Spleen (tissue), 11 donors: ENCODE measurements at regions not wholly inside any gene's neighbourhood (a gene's known extent, or its start where the extent isn't known, plus 50 kb on each side); places are given as distances from the start of the nearest gene placed in this dataset.
"Not testable (repeated sequence)": the region's sequence is repeated elsewhere in the genome, so short reads cannot be mapped to it uniquely, and the experiment has no call there.

Source experiments
- DNase-seq: peaks from one replicate; pipeline ENCODE4 v3.0.0-alpha.2; 2020
- H3K27ac ChIP-seq, 8 donors: fragments of 200-600 bp; sonication (generic) in 7 of 8; 1 replicate in 4 of 8; 2 replicates in 4 of 8; pipeline versions ENCODE4 v1.5.0 to v1.8.0; 2016 to 2021; ENCODE audit warnings: inconsistent platforms in 4 of 8, mild to moderate bottlenecking in 4 of 8, moderate library complexity in 1 of 8
- H3K27me3 ChIP-seq, 7 donors: fragments of 200-600 bp; sonication (generic) in 6 of 7; replicated peaks in 1 of 7; 1 replicate in 4 of 7; 2 replicates in 3 of 7; pipeline versions ENCODE4 v1.5.0 to v1.8.0; 2016 to 2021; ENCODE audit warnings: inconsistent platforms in 3 of 7, mild to moderate bottlenecking in 1 of 7
- H3K36me3 ChIP-seq, 6 donors: fragments of 200-600 bp; sonication (generic) in 5 of 6; 1 replicate in 4 of 6; 2 replicates in 2 of 6; pipeline versions ENCODE4 v1.5.0 to v1.8.0; 2016 to 2021; ENCODE audit warnings: inconsistent platforms in 2 of 6
- H3K4me1 ChIP-seq, 6 donors: fragments of 200-600 bp; sonication (generic) in 5 of 6; 1 replicate in 3 of 6; 2 replicates in 3 of 6; pipeline versions ENCODE4 v1.5.0 to v1.8.0; 2016 to 2021; ENCODE audit warnings: inconsistent platforms in 3 of 6
- H3K4me3 ChIP-seq, 8 donors: fragments of 200-600 bp; sonication (generic) in 7 of 8; 1 replicate in 4 of 8; 2 replicates in 4 of 8; pipeline versions ENCODE4 v1.5.0 to v1.8.0; 2016 to 2021; ENCODE audit warnings: inconsistent platforms in 4 of 8, mild to moderate bottlenecking in 4 of 8, moderate library complexity in 2 of 8
- H3K9me3 ChIP-seq, 8 donors: fragments of 200-600 bp; sonication (generic) in 7 of 8; 1 replicate in 4 of 8; 2 replicates in 4 of 8; pipeline versions ENCODE4 v1.5.0 to v1.8.0; 2016 to 2021; ENCODE audit warnings: inconsistent platforms in 4 of 8
- POLR2A ChIP-seq, 3 donors: fragments of 450-650 bp; IDR thresholded peaks; one replicate each; pipeline ENCODE4 v1.5.1; 2017; ENCODE audit warnings: antibody characterized with exemption in 3 of 3, mild to moderate bottlenecking in 1 of 3
- POLR2AphosphoS5 ChIP-seq, 3 donors: sonication (generic); formaldehyde crosslinking; IDR thresholded peaks; one replicate each; pipeline ENCODE4 v1.5.1; 2017; ENCODE audit warnings: antibody characterized with exemption in 3 of 3
- whole genome bisulfite sequencing, 5 donors: extraction: QIAGEN DNeasy Blood & Tissue Kit in 3 of 5; methylation state at CpG; one replicate each; pipeline versions ENCODE4 v1.1.5 to v1.1.7; 2013 to 2018; 5-methylcytosine and 5-hydroxymethylcytosine counted together
- intact Hi-C: fragments of 100-400 bp; cut with DNase I; formaldehyde crosslinking; loops from one replicate; pipeline ENCODE4 v1.15.0; 2023; ENCODE audit warnings: low total_unique reads
- TF ChIP-seq, protein P1 (sequence below), 11 experiments: fragments of 200-600 bp in 7 of 11; fragments of 450-650 bp in 4 of 11; sonication (generic) in 4 of 11; IDR thresholded peaks in 8 of 11; conservative IDR thresholded peaks in 3 of 11; 1 replicate in 7 of 11; 2 replicates in 4 of 11; pipeline versions ENCODE4 v1.4.0 to v1.8.0; 2016 to 2021; ENCODE audit warnings: antibody characterized with exemption in 11 of 11, inconsistent platforms in 4 of 11, mild to moderate bottlenecking in 1 of 11
- donor health status: healthy with polysubstance abuse.
- donor health status: DM: no; HTN: no; CAD: no; lungs with moderate emphysema.
- donor health status: DM: no; HTN: no; CAD: no.
- donor health status: Bipolar disorder and iron deficiency.
- donor health status: healthy.
- donor health status: DM: no; HTN: no; CAD: no.
- donor health status: DM: yes; HTN: yes; CAD: no.

DNA sequence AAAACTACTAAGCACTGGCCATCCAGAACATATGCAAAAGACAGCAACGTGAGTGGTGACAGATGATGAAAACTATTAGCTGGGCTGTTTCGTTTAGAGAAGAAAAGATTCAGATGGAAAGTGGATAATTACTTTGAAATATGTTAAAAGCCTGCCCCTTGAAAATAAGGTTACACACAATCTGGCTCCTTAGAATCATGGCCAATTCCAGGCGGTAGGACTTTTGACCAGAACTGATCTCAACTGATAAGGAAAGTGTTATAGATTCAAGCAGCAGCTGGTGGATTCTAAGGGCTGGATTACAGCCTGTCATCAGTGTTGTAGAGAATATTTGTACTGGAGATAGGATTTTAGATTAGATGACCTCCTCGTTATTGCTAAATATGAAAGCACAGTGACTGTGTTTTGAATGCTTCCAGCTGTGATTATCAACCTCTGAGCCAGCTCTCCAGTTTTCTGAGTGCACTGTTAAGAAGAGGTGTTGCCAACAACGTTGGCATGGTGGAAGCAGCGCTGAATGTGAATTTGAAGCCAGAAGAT is 75.1 kb downstream of the KBTBD2 start:
- WGBS, 5 donors, result 56 to 80% (median 73%) methylated on average over 6 of the region's 6 CpGs

DNA sequence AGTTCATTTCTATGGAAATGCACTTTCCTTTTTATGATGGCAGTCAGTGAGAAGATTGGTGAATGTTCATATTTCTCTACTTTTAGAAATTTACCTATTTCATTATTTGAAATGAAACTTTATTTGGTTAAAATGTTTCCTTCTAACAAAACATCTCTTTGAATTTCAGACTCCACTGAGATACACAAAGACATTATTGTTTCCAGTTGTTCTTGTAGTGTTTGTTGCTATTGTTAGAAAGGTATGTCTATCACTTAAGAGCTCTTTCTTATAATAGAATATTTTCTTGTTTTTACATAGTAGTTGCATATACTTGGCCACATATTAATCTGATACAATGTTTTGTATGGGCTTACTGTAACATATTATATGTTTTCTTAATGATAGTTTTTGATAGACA is 76.8 kb downstream of the KBTBD2 start:
- H3K36me3 ChIP-seq, intact Hi-C loops, H3K4me3 ChIP-seq, H3K4me1 ChIP-seq, H3K9me3 ChIP-seq, H3K27ac ChIP-seq, DNase-seq, H3K27me3 ChIP-seq: not testable (repeated sequence)

More for the DNA sequence above, 75.1 kb downstream of the KBTBD2 start:
- H3K27ac ChIP-seq, H3K27me3 ChIP-seq, H3K4me1 ChIP-seq, DNase-seq, H3K4me3 ChIP-seq, H3K36me3 ChIP-seq, H3K9me3 ChIP-seq, intact Hi-C loops: not testable (repeated sequence)

DNA sequence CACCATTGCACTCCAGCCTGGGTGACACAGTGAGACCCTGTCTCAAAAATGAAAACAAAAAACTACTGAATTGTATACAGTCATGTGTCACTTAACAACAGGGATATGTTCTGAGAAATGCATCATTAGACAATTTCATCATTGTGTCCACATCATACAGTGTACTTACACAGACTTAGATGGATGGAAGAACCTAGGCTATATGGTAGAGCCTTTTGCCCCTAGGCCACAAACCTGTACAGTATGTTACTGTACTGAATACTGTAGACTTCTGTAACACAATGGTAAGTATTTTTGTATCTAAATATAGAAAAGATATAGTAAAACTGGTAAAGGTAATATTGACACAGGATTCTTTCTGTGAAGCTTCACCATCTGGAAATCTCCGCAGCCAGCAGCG is 81.7 kb downstream of the KBTBD2 start:
- no peak for DNase-seq
- no peaks in the 10 kb centered on the region for H3K4me1 ChIP-seq
- WGBS, 5 donors, result 74 to 98% (median 94%) methylated on average over 2 of the region's 2 CpGs
- no peaks in the 10 kb centered on the region for H3K27me3 ChIP-seq
- no peak overlapping the region for H3K4me3 ChIP-seq
- H3K9me3 ChIP-seq, result no peaks in the 10 kb centered on the region
- TF ChIP-seq POLR2AphosphoS5 (IDR thresholded peaks at IDR 0.05), result no peak
- TF ChIP-seq, protein P1, sequence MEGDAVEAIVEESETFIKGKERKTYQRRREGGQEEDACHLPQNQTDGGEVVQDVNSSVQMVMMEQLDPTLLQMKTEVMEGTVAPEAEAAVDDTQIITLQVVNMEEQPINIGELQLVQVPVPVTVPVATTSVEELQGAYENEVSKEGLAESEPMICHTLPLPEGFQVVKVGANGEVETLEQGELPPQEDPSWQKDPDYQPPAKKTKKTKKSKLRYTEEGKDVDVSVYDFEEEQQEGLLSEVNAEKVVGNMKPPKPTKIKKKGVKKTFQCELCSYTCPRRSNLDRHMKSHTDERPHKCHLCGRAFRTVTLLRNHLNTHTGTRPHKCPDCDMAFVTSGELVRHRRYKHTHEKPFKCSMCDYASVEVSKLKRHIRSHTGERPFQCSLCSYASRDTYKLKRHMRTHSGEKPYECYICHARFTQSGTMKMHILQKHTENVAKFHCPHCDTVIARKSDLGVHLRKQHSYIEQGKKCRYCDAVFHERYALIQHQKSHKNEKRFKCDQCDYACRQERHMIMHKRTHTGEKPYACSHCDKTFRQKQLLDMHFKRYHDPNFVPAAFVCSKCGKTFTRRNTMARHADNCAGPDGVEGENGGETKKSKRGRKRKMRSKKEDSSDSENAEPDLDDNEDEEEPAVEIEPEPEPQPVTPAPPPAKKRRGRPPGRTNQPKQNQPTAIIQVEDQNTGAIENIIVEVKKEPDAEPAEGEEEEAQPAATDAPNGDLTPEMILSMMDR (IDR thresholded peaks at IDR 0.05 in 8 of 11, conservative IDR thresholded peaks at IDR 0.05 in 3 of 11), result no peak
- no peak for TF ChIP-seq POLR2A (IDR thresholded peaks at IDR 0.05)
- no peak overlapping the region for H3K27ac ChIP-seq
- intact Hi-C loops, result no loop called here
- H3K36me3 ChIP-seq, result no peaks in the 10 kb centered on the region

DNA sequence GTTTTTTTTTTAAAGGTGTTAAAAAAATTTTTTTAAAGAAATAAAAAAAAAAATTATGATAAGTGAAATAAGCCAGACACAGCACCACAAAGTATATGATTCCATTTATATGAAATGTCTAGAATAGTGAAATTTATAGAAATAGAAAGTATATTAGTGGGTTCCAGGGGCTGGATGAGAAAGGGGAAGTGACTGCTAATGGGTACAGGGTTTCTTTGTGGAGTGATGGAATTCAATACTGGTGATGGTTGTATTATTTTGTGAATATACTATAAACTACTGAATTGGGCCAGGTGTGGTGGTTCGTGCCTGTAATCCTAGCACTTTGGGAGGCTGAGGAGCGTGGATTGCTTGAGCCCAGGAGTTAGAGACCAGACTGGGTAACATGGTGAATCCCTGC is 82.2 kb downstream of the KBTBD2 start:
- no peaks in the 10 kb centered on the region for H3K4me1 ChIP-seq
- no peak for DNase-seq
- H3K9me3 ChIP-seq, result no peaks in the 10 kb centered on the region
- H3K4me3 ChIP-seq, result no peak overlapping the region
- intact Hi-C loops, result no loop called here
- WGBS, 5 donors, result 83 to 95% (median 87%) methylated on average over 2 of the region's 2 CpGs
- no peaks in the 10 kb centered on the region for H3K36me3 ChIP-seq
- H3K27ac ChIP-seq, result no peak overlapping the region
- H3K27me3 ChIP-seq, result no peaks in the 10 kb centered on the region
- TF ChIP-seq POLR2A (IDR thresholded peaks at IDR 0.05) (no peak), POLR2AphosphoS5 (IDR thresholded peaks at IDR 0.05) (no peak)
- TF ChIP-seq, protein P1 (IDR thresholded peaks at IDR 0.05 in 8 of 11, conservative IDR thresholded peaks at IDR 0.05 in 3 of 11), result no peak

DNA sequence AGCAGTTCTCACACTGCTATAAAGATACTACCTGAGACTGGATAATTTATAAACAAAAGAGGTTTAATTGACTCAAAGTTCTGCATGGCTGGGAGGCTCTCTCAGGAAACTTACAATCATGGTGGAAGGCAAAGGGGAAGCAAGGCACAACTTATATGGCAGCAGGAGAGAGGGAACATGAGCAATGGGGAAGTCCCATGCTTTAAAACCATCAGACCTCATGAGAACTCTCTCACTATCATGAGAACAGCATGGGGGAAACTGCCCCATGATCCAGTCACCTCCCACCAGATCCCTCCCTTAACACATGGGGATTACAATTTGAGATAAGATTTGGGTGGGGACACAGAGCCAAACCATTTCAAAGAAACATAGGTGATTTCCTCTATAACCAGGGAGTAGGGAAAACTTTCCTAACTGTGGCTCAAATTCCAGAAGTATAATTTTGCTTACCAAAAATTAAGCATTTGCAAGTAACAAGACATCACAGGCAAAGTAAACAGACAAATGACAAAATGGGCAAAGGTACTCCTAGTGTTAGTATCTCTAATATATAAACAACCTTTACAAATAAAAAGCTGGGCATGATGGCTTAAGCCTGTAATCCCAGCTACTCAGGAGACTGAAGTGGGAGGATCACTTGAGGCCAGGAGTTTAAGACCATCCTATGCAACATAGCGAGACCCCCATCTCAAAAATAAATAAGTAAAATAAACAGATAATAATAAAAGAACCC is 88.0 kb downstream of the KBTBD2 start:
- H3K4me1 ChIP-seq, result peaks cover 0 to 5% (median 3%) of the 10 kb centered on the region in 6 donors
- DNase-seq, result no peak
- WGBS, 5 donors, result 92 to 100% (median 96%) methylated on average over 1 of the region's 1 CpG
- H3K27ac ChIP-seq, result no peak overlapping the region
- intact Hi-C loops, result no loop called here
- H3K9me3 ChIP-seq, result peaks cover 0 to 22% (median 15%) of the 10 kb centered on the region in 8 donors
- H3K27me3 ChIP-seq, result no peaks in the 10 kb centered on the region
- no peak for TF ChIP-seq POLR2A (IDR thresholded peaks at IDR 0.05)
- no peaks in the 10 kb centered on the region for H3K36me3 ChIP-seq
- no peak overlapping the region for H3K4me3 ChIP-seq
